SK-N-SH (cell line): ENCODE measurements at regions not wholly inside any gene's neighbourhood (a gene's known extent, or its start where the extent isn't known, plus 50 kb on each side); places are given as distances from the start of the nearest gene placed in this dataset.

Source experiments
- CTCF ChIA-PET: fragments of 300-600, 350-600 bp; formaldehyde crosslinking; extraction: SDS; loops from one replicate; lab custom pipeline; 2021; lab: Yijun Ruan, JAX
- POLR2A ChIA-PET: fragments of 350-600 bp; sonication (Branson Sonifier 250); formaldehyde crosslinking; extraction: SDS; loops from one replicate; lab custom pipeline; 2020; ENCODE audit warnings: antibody characterized with exemption, inconsistent platforms; lab: Yijun Ruan, JAX
- DNase-seq: peaks from one replicate; pipeline ENCODE4 v3.0.0; 2012
- H2AFZ ChIP-seq: fragments of 200-600 bp; sonication (generic); 2 replicates; pipeline ENCODE4 v1.8.1; 2016; ENCODE audit warnings: antibody characterized with exemption, mild to moderate bottlenecking, low read depth
- H3F3A ChIP-seq: fragments of 200-600 bp; sonication (generic); replicated peaks from 2 replicates; pipeline ENCODE3; 2016; ENCODE audit warnings: antibody characterized with exemption, mild to moderate bottlenecking; ENCODE audit not compliant: insufficient read depth
- H3K27ac ChIP-seq, 2 experiments: fragments of 200-500 bp in 1 of 2; fragments of 200-600 bp in 1 of 2; sonication (Bioruptor generic) in 1 of 2; sonication (generic), shearing (Covaris generic) in 1 of 2; 2 replicates each; pipeline versions ENCODE4 v1.5.1 to v1.6.1; 2014 to 2016; ENCODE audit warnings: low read depth in 2 of 2, inconsistent platforms in 1 of 2, low read length in 1 of 2, mild to moderate bottlenecking in 1 of 2, mixed read lengths in 1 of 2
- H3K27me3 ChIP-seq: fragments of 200-600 bp; sonication (generic), shearing (Covaris generic); 2 replicates; pipeline ENCODE4 v1.6.1; 2016; ENCODE audit warnings: mixed run types; ENCODE audit not compliant: insufficient read depth
- H3K36me3 ChIP-seq, 2 experiments: fragments of 200-500 bp in 1 of 2; fragments of 200-600 bp in 1 of 2; sonication (Bioruptor generic) in 1 of 2; sonication (generic) in 1 of 2; replicated peaks in 1 of 2; 2 replicates each; pipeline versions ENCODE3 to v1.5.1; 2014 to 2016; ENCODE audit warnings: low read length in 1 of 2, mild to moderate bottlenecking in 1 of 2; ENCODE audit not compliant: insufficient read depth in 2 of 2, control insufficient read depth in 1 of 2
- H3K4me1 ChIP-seq, 2 experiments: fragments of 200-500 bp in 1 of 2; fragments of 200-600 bp in 1 of 2; sonication (Bioruptor generic) in 1 of 2; sonication (generic), shearing (Covaris generic) in 1 of 2; 2 replicates each; pipeline versions ENCODE4 v1.5.1 to v1.6.1; 2014 to 2016; ENCODE audit warnings: low read depth in 1 of 2, low read length in 1 of 2, mixed run types in 1 of 2; ENCODE audit not compliant: insufficient read depth in 2 of 2, control insufficient read depth in 1 of 2
- H3K4me2 ChIP-seq: fragments of 200-600 bp; sonication (generic), shearing (Covaris generic); 2 replicates; pipeline ENCODE4 v1.6.1; 2017; ENCODE audit warnings: mixed run types
- H3K4me3 ChIP-seq, 2 experiments: fragments of 200-500 bp in 1 of 2; fragments of 200-600 bp in 1 of 2; sonication (Bioruptor generic) in 1 of 2; sonication (generic), shearing (Covaris generic) in 1 of 2; 2 replicates each; pipeline versions ENCODE4 v1.5.1 to v1.8.1; 2014 to 2016; ENCODE audit warnings: low read depth in 2 of 2, inconsistent platforms in 1 of 2, low read length in 1 of 2, mild to moderate bottlenecking in 1 of 2, mixed read lengths in 1 of 2, moderate library complexity in 1 of 2
- H3K79me2 ChIP-seq: fragments of 200-600 bp; sonication (generic); 2 replicates; pipeline ENCODE4 v1.8.1; 2017; ENCODE audit warnings: mild to moderate bottlenecking; ENCODE audit not compliant: insufficient read depth
- H3K9ac ChIP-seq: fragments of 200-600 bp; sonication (generic); 2 replicates; pipeline ENCODE4 v1.6.1; 2017; ENCODE audit warnings: mixed run types
- H3K9me2 ChIP-seq: fragments of 200-600 bp; sonication (generic); 2 replicates; pipeline ENCODE4 v1.6.1; 2017; ENCODE audit warnings: mixed run types
- H3K9me3 ChIP-seq: fragments of 200-600 bp; sonication (generic); 2 replicates; pipeline ENCODE4 v1.6.1; 2017; ENCODE audit warnings: mixed run types, mild to moderate bottlenecking, moderate library complexity
- H4K20me1 ChIP-seq: fragments of 200-600 bp; sonication (generic); 2 replicates; pipeline ENCODE4 v1.6.1; 2017; ENCODE audit warnings: mild to moderate bottlenecking, mixed run types; ENCODE audit not compliant: insufficient read depth
- EP300 ChIP-seq, 2 experiments: IDR thresholded peaks; 2 replicates each; pipeline versions ENCODE4 v1.4.0 to v1.6.1; 2012; ENCODE audit warnings: borderline replicate concordance in 1 of 2, low read depth in 1 of 2, low read length in 1 of 2
- FOXM1 ChIP-seq: IDR thresholded peaks from 2 replicates; pipeline ENCODE4 v1.4.0; 2012; ENCODE audit warnings: low read depth, mild to moderate bottlenecking
- MEF2A ChIP-seq: IDR thresholded peaks from 2 replicates; pipeline ENCODE4 v1.4.0; 2012; ENCODE audit warnings: low read depth, borderline replicate concordance
- RCOR1 ChIP-seq: fragments of 150-350 bp; IDR thresholded peaks from 2 replicates; pipeline ENCODE4 v1.6.1; 2017; ENCODE audit warnings: antibody characterized with exemption, low read length
- RFX5 ChIP-seq: IDR thresholded peaks from 2 replicates; pipeline ENCODE4 v1.6.1; 2012; ENCODE audit warnings: mild to moderate bottlenecking, improper control_type of control experiment, low read length
- RXRA ChIP-seq: IDR thresholded peaks from 2 replicates; pipeline ENCODE4 v1.4.0; 2012; ENCODE audit warnings: low read depth, mild to moderate bottlenecking, borderline replicate concordance
- TAF1 ChIP-seq: IDR thresholded peaks from 2 replicates; pipeline ENCODE4 v1.6.1; 2012; ENCODE audit warnings: low read depth, mild to moderate bottlenecking, low read length, moderate library complexity, borderline replicate concordance
- TEAD4 ChIP-seq: IDR thresholded peaks from 2 replicates; pipeline ENCODE4 v1.4.0; 2012; ENCODE audit warnings: mild to moderate bottlenecking, borderline replicate concordance; ENCODE audit not compliant: insufficient read depth
- WGBS: methylation state at CpG from one replicate; pipeline ENCODE4 v1.1.6; 2017; ENCODE audit warnings: low lambda C conversion rate; 5-methylcytosine and 5-hydroxymethylcytosine counted together
- TF ChIP-seq, protein P1 (sequence below): IDR thresholded peaks from 2 replicates; pipeline ENCODE4 v1.6.1; 2012; ENCODE audit warnings: mild to moderate bottlenecking, low read depth, low read length, moderate library complexity
- TF ChIP-seq, protein P2 (sequence below): IDR thresholded peaks from 2 replicates; pipeline ENCODE4; 2012

DNA sequence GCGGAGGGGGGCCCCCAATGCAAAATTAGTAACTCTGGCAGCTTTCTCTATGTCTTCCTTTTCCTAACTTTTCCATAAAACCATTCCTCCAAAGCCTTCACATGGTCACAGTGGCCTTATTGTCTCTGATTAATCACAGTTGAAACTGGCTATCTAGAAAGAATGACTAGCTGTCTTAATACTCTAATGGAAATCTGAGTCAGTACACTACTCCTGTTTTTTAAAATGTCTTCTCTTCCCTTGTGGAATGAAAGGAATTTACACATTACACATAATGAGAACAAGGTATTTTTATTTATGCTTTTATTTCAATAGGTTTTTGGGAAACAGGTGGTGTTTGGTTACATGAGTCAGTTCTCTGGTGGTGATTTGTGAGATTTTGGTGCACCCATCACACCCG lies 66.3 kb upstream of the PUDP start (continued):
- TF ChIP-seq, protein P1, sequence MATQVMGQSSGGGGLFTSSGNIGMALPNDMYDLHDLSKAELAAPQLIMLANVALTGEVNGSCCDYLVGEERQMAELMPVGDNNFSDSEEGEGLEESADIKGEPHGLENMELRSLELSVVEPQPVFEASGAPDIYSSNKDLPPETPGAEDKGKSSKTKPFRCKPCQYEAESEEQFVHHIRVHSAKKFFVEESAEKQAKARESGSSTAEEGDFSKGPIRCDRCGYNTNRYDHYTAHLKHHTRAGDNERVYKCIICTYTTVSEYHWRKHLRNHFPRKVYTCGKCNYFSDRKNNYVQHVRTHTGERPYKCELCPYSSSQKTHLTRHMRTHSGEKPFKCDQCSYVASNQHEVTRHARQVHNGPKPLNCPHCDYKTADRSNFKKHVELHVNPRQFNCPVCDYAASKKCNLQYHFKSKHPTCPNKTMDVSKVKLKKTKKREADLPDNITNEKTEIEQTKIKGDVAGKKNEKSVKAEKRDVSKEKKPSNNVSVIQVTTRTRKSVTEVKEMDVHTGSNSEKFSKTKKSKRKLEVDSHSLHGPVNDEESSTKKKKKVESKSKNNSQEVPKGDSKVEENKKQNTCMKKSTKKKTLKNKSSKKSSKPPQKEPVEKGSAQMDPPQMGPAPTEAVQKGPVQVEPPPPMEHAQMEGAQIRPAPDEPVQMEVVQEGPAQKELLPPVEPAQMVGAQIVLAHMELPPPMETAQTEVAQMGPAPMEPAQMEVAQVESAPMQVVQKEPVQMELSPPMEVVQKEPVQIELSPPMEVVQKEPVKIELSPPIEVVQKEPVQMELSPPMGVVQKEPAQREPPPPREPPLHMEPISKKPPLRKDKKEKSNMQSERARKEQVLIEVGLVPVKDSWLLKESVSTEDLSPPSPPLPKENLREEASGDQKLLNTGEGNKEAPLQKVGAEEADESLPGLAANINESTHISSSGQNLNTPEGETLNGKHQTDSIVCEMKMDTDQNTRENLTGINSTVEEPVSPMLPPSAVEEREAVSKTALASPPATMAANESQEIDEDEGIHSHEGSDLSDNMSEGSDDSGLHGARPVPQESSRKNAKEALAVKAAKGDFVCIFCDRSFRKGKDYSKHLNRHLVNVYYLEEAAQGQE: no peak
- TF ChIP-seq, protein P2, sequence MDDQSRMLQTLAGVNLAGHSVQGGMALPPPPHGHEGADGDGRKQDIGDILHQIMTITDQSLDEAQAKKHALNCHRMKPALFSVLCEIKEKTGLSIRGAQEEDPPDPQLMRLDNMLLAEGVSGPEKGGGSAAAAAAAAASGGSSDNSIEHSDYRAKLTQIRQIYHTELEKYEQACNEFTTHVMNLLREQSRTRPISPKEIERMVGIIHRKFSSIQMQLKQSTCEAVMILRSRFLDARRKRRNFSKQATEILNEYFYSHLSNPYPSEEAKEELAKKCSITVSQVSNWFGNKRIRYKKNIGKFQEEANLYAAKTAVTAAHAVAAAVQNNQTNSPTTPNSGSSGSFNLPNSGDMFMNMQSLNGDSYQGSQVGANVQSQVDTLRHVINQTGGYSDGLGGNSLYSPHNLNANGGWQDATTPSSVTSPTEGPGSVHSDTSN: no peak
- TF ChIP-seq EP300 (IDR thresholded peaks at IDR 0.05; ENCODE audit: borderline replicate concordance in 1 of 2, low read depth in 1 of 2, low read length in 1 of 2) (no peak), MEF2A (no peak), RCOR1 (no peak), TAF1 (no peak), RFX5 (no peak)

DNA sequence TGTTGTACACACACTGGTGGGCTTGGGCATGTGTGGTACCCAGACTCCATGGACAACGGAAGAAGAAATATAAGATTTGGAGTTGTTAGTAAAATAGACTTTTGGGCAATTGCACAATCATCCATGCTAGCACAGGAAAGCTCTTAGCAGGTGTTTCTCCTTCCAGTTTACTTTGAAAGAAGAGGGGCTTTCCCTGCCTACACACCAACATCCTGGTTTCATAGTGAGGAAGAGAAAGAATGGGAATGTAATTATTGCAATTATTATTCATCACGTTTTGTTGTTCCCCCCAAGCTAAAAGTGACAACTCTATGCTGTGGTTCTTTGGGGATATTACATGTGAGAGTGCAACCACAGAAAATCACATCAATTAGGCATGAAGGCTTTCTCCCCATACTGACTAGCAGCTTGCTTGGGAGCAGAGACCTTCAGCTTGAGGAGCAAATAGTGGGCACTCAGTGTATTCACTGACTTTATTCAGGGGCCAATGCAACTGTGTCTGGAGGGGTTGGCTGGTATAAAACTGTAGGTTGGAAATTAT lies 57.2 kb upstream of the PUDP start:
- Histone ChIP-seq H3K9me3 (no peaks in the 10 kb centered on the region), H4K20me1 (no peaks in the 10 kb centered on the region), H3K9me2 (no peaks in the 10 kb centered on the region), H3K4me2 (no peak overlapping the region), H3K4me1 (no peaks in the 10 kb centered on the region), H3F3A (no peaks in the 10 kb centered on the region), H3K27me3 (no peaks in the 10 kb centered on the region), H2AFZ (no peak overlapping the region), H3K36me3 (no peaks in the 10 kb centered on the region), H3K79me2 (no peaks in the 10 kb centered on the region), H3K27ac (no peak overlapping the region), H3K4me3 (no peak overlapping the region), H3K9ac (no peak overlapping the region)
- ChIA-PET CTCF (interaction anchor here (1.0 kb wide), 1 partner anchor 38 kb away, joined by 3 read pairs; no protein-coding TSS in a partner anchor), POLR2A (no interaction called here)
- no peak for TF ChIP-seq RXRA
- no peak for TF ChIP-seq FOXM1
- TF ChIP-seq TEAD4: no peak
- TF ChIP-seq, protein P1: no peak
- no peak for DNase-seq
- WGBS: 16% methylated on average over 2 of the region's 2 CpGs
